NCI-H1694 (cell line): ENCODE measurements at regions not wholly inside any gene's neighbourhood (a gene's known extent, or its start where the extent isn't known, plus 50 kb on each side); places are given as distances from the start of the nearest gene placed in this dataset.

Experiments used
- DNase-seq: peaks from one replicate; lab custom pipeline; 2025; lab: John Stamatoyannopoulos, UW

- DNase-seq = no peak
Observed at GRCh38 chr20:57082357-57082945, 184.0 kb downstream of the BMP7 start.

GRCh38 chr20:57083072-57083471 is 183.4 kb downstream of the BMP7 start:
- DNase-seq = no peak

GRCh38 chr20:57086066-57086465 is 180.4 kb downstream of the BMP7 start:
- DNase-seq = no peak

- DNase-seq = no peak
Observed at GRCh38 chr20:57087102-57087501, 179.3 kb downstream of the BMP7 start.

GRCh38 chr20:57087705-57088104 is 178.7 kb downstream of the BMP7 start:
- no peak for DNase-seq

GRCh38 chr20:57088436-57088835 is 178.0 kb downstream of the BMP7 start:
- DNase-seq = no peak

GRCh38 chr20:57089699-57090144 is 176.7 kb downstream of the BMP7 start:
- peak; percentile 4 for DNase-seq

- DNase-seq = no peak
Observed at GRCh38 chr20:57090590-57091560, 175.6 kb downstream of the BMP7 start.

GRCh38 chr20:57091748-57092111 is 174.7 kb downstream of the BMP7 start:
- no peak for DNase-seq

GRCh38 chr20:57092112-57092899 is 174.1 kb downstream of the BMP7 start:
- DNase-seq = no peak

- DNase-seq = no peak
Observed at GRCh38 chr20:57092900-57093530, 173.4 kb downstream of the BMP7 start.

GRCh38 chr20:57093766-57094165 is 172.7 kb downstream of the BMP7 start:
- no peak for DNase-seq

GRCh38 chr20:57094252-57094891 is 172.1 kb downstream of the BMP7 start:
- no peak for DNase-seq

GRCh38 chr20:57094991-57095390 is 171.4 kb downstream of the BMP7 start:
- no peak for DNase-seq

GRCh38 chr20:57095426-57095825 is 171.0 kb downstream of the BMP7 start:
- no peak for DNase-seq

- DNase-seq = no peak
Observed at GRCh38 chr20:57097245-57097915, 169.1 kb downstream of the BMP7 start.

GRCh38 chr20:57102160-57102559 is 164.3 kb downstream of the BMP7 start:
- DNase-seq = no peak

- DNase-seq = no peak
Observed at GRCh38 chr20:57102566-57102965, 163.9 kb downstream of the BMP7 start.

- no peak for DNase-seq
Observed at GRCh38 chr20:57103146-57103800, 163.2 kb downstream of the BMP7 start.

GRCh38 chr20:57104113-57104512 is 162.3 kb downstream of the BMP7 start:
- no peak for DNase-seq
